ENCODE measurements at regions not wholly inside any gene's neighbourhood (a gene's known extent, or its start where the extent isn't known, plus 50 kb on each side); places are given as distances from the start of the nearest gene placed in this dataset.

GRCh38 chr3:99407257-99407656, 231.1 kb upstream of the COL8A1 start:
- no peak overlapping the region for H3K27ac Mint-ChIP-seq
- no peaks in the 10 kb centered on the region for H3K9me3 Mint-ChIP-seq

GRCh38 chr3:99402755-99403154, 235.6 kb upstream of the COL8A1 start:
- Histone ChIP-seq H3K9me3 (ENCODE audit: low read depth) (no peaks in the 10 kb centered on the region), H2AFZ (replicated peaks) (no peak overlapping the region), H3K79me2 (ENCODE audit: low read depth) (no peaks in the 10 kb centered on the region), H3K27me3 (no peaks in the 10 kb centered on the region), H3K36me3 (no peaks in the 10 kb centered on the region), H3K27ac (no peak overlapping the region), H3K9ac (no peak overlapping the region), H3K4me1 (no peaks in the 10 kb centered on the region), H3K4me2 (no peak overlapping the region), H3F3A (ENCODE audit: low read depth) (no peaks in the 10 kb centered on the region), H4K20me1 (ENCODE audit: low read depth) (no peaks in the 10 kb centered on the region), H3K4me3 (no peak overlapping the region)
- Mint-ChIP-seq H3K9me3 (peaks cover 21% of the 10 kb centered on the region), H3K4me3 (no peak overlapping the region), H3K27me3 (ENCODE audit: insufficient read depth, low read depth) (no peaks in the 10 kb centered on the region), H3K36me3 (peaks cover 4% of the 10 kb centered on the region), H3K27ac (no peak overlapping the region), H3K4me1 (no peaks in the 10 kb centered on the region)
- DNase-seq (ENCODE audit: low spot score) = no peak
- TF ChIP-seq EZH2 (IDR thresholded peaks at IDR 0.05) = no peak

More at GRCh38 chr3:99407257-99407656, 231.1 kb upstream of the COL8A1 start:
- Histone ChIP-seq H3F3A (ENCODE audit: low read depth) (no peaks in the 10 kb centered on the region), H3K79me2 (ENCODE audit: low read depth) (no peaks in the 10 kb centered on the region), H3K36me3 (no peaks in the 10 kb centered on the region), H3K27ac (no peak overlapping the region), H3K9me3 (ENCODE audit: low read depth) (no peaks in the 10 kb centered on the region), H3K9ac (no peak overlapping the region), H3K4me2 (no peak overlapping the region), H3K4me3 (no peak overlapping the region), H3K4me1 (peaks cover 6% of the 10 kb centered on the region), H2AFZ (replicated peaks) (no peak overlapping the region), H4K20me1 (ENCODE audit: low read depth) (no peaks in the 10 kb centered on the region), H3K27me3 (no peaks in the 10 kb centered on the region)
- no peaks in the 10 kb centered on the region for H3K36me3 Mint-ChIP-seq
- peaks cover 14% of the 10 kb centered on the region for H3K4me1 Mint-ChIP-seq
- TF ChIP-seq EZH2phosphoT487 (IDR thresholded peaks at IDR 0.05) (no peak), CTCF (IDR thresholded peaks at IDR 0.05) (no peak), EZH2 (IDR thresholded peaks at IDR 0.05) (no peak)
- H3K4me3 Mint-ChIP-seq = no peak overlapping the region
- no peaks in the 10 kb centered on the region for H3K27me3 Mint-ChIP-seq (ENCODE audit: insufficient read depth, low read depth)
- no peak for DNase-seq (ENCODE audit: low spot score)

GRCh38 chr3:99400352-99400751, 238.0 kb upstream of the COL8A1 start:
- no peaks in the 10 kb centered on the region for H3K36me3 ChIP-seq
- no peaks in the 10 kb centered on the region for H3F3A ChIP-seq (ENCODE audit: low read depth)
- no peaks in the 10 kb centered on the region for H3K4me1 ChIP-seq
- H3K9me3 Mint-ChIP-seq = peaks cover 26% of the 10 kb centered on the region
- DNase-seq (ENCODE audit: low spot score) = no peak
- H3K4me1 Mint-ChIP-seq = no peaks in the 10 kb centered on the region
- TF ChIP-seq EZH2phosphoT487 (IDR thresholded peaks at IDR 0.05) = no peak
- TF ChIP-seq EZH2 (IDR thresholded peaks at IDR 0.05) = no peak
- H2AFZ ChIP-seq (replicated peaks) = no peak overlapping the region
- H3K4me3 ChIP-seq = no peak overlapping the region
- H3K79me2 ChIP-seq (ENCODE audit: low read depth) = no peaks in the 10 kb centered on the region
- no peak overlapping the region for H3K9ac ChIP-seq
- no peaks in the 10 kb centered on the region for H3K27me3 Mint-ChIP-seq (ENCODE audit: insufficient read depth, low read depth)
- H3K4me3 Mint-ChIP-seq = no peak overlapping the region
- no peaks in the 10 kb centered on the region for H4K20me1 ChIP-seq (ENCODE audit: low read depth)
- H3K27me3 ChIP-seq = no peaks in the 10 kb centered on the region
- H3K36me3 Mint-ChIP-seq = peaks cover 4% of the 10 kb centered on the region
- no peak overlapping the region for H3K27ac Mint-ChIP-seq
- no peaks in the 10 kb centered on the region for H3K9me3 ChIP-seq (ENCODE audit: low read depth)
- H3K4me2 ChIP-seq = no peak overlapping the region
- no peak overlapping the region for H3K27ac ChIP-seq

GRCh38 chr3:99396651-99397275, 241.6 kb upstream of the COL8A1 start:
- H3K4me1 Mint-ChIP-seq = no peaks in the 10 kb centered on the region
- no peak overlapping the region for H3K4me3 ChIP-seq
- H3K79me2 ChIP-seq (ENCODE audit: low read depth) = no peaks in the 10 kb centered on the region
- TF ChIP-seq EZH2 (IDR thresholded peaks at IDR 0.05) (no peak), CTCF (IDR thresholded peaks at IDR 0.05) (no peak), EZH2phosphoT487 (IDR thresholded peaks at IDR 0.05) (no peak)
- H3F3A ChIP-seq (ENCODE audit: low read depth) = no peaks in the 10 kb centered on the region
- no peak overlapping the region for H3K9ac ChIP-seq
- H3K27me3 ChIP-seq = no peaks in the 10 kb centered on the region
- peaks cover 4% of the 10 kb centered on the region for H3K36me3 Mint-ChIP-seq
- no peak for DNase-seq (ENCODE audit: low spot score)
- H3K4me2 ChIP-seq = no peak overlapping the region
- H3K27ac ChIP-seq = no peak overlapping the region
- H4K20me1 ChIP-seq (ENCODE audit: low read depth) = no peaks in the 10 kb centered on the region
- no peak overlapping the region for H3K4me3 Mint-ChIP-seq
- H3K27me3 Mint-ChIP-seq (ENCODE audit: insufficient read depth, low read depth) = no peaks in the 10 kb centered on the region
- H3K27ac Mint-ChIP-seq = no peak overlapping the region
- no peaks in the 10 kb centered on the region for H3K36me3 ChIP-seq
- H3K4me1 ChIP-seq = no peaks in the 10 kb centered on the region
- H3K9me3 Mint-ChIP-seq = peaks cover 26% of the 10 kb centered on the region
- no peaks in the 10 kb centered on the region for H3K9me3 ChIP-seq (ENCODE audit: low read depth)
- no peak overlapping the region for H2AFZ ChIP-seq (replicated peaks)

Measured in neural progenitor cell (in vitro differentiated cells).